ENCODE measurements at regions not wholly inside any gene's neighbourhood (a gene's known extent, or its start where the extent isn't known, plus 50 kb on each side); places are given as distances from the start of the nearest gene placed in this dataset.

- intact Hi-C loops (cut with DNase I, micrococcal nuclease) = no loop called here
- peaks cover 8% of the 10 kb centered on the region for H3K4me1 ChIP-seq (ENCODE audit: insufficient read depth, low read length)
- no peaks in the 10 kb centered on the region for H3K27me3 ChIP-seq (ENCODE audit: control insufficient read depth in 1 of 2, insufficient read depth in 2 of 2, low read length in 2 of 2)
- no peaks in the 10 kb centered on the region for H3K27me3 Mint-ChIP-seq
- no peak overlapping the region for H3K4me3 Mint-ChIP-seq
- peaks cover 14% of the 10 kb centered on the region for H3K4me1 Mint-ChIP-seq (ENCODE audit: low read depth)
- TF ChIP-seq CTCF (IDR thresholded peaks at IDR 0.05) = no peak
- no peak for ATAC-seq (ENCODE audit: poor library complexity)
- H3K27ac ChIP-seq (ENCODE audit: low read depth in 1 of 2, low read length in 2 of 2) = no peak overlapping the region
- no peaks in the 10 kb centered on the region for H3K9me3 Mint-ChIP-seq
- no peaks in the 10 kb centered on the region for H3K36me3 ChIP-seq (ENCODE audit: insufficient read depth, low read length)
- CTCF ChIA-PET = no interaction called here
- POLR2A ChIA-PET = no interaction called here
- H3K27ac Mint-ChIP-seq = no peak overlapping the region
- no peak overlapping the region for H3K4me3 ChIP-seq (ENCODE audit: low read length)
- no peaks in the 10 kb centered on the region for H3K9me3 ChIP-seq (ENCODE audit: control insufficient read depth in 1 of 2, insufficient read depth in 1 of 2, low read length in 2 of 2)
- H3K36me3 Mint-ChIP-seq (ENCODE audit: low read depth) = no peaks in the 10 kb centered on the region
- no peak for DNase-seq
Observed at GRCh38 chr10:88149906-88150305, 286.5 kb downstream of the PTEN start.

- CTCF ChIA-PET = no interaction called here
- no peak overlapping the region for H3K4me3 Mint-ChIP-seq
- H3K4me1 Mint-ChIP-seq (ENCODE audit: low read depth) = peaks cover 14% of the 10 kb centered on the region
- DNase-seq = peak in 2 of 14 experiments; percentile 22 to 33
- H3K27me3 ChIP-seq (ENCODE audit: control insufficient read depth in 1 of 2, insufficient read depth in 2 of 2, low read length in 2 of 2) = no peaks in the 10 kb centered on the region
- peaks cover 8% of the 10 kb centered on the region for H3K4me1 ChIP-seq (ENCODE audit: insufficient read depth, low read length)
- intact Hi-C loops (cut with DNase I, micrococcal nuclease) = no loop called here
- H3K4me3 ChIP-seq (ENCODE audit: low read length) = no peak overlapping the region
- POLR2A ChIA-PET = no interaction called here
- no peak overlapping the region for H3K27ac ChIP-seq (ENCODE audit: low read depth in 1 of 2, low read length in 2 of 2)
- TF ChIP-seq CTCF (IDR thresholded peaks at IDR 0.05) = no peak
- no peaks in the 10 kb centered on the region for H3K36me3 ChIP-seq (ENCODE audit: insufficient read depth, low read length)
- H3K27ac Mint-ChIP-seq = no peak overlapping the region
- ATAC-seq (ENCODE audit: poor library complexity) = no peak
- no peaks in the 10 kb centered on the region for H3K27me3 Mint-ChIP-seq
- H3K36me3 Mint-ChIP-seq (ENCODE audit: low read depth) = no peaks in the 10 kb centered on the region
- no peaks in the 10 kb centered on the region for H3K9me3 Mint-ChIP-seq
- H3K9me3 ChIP-seq (ENCODE audit: control insufficient read depth in 1 of 2, insufficient read depth in 1 of 2, low read length in 2 of 2) = no peaks in the 10 kb centered on the region
Observed at GRCh38 chr10:88150339-88150738, 286.9 kb downstream of the PTEN start.

DNA sequence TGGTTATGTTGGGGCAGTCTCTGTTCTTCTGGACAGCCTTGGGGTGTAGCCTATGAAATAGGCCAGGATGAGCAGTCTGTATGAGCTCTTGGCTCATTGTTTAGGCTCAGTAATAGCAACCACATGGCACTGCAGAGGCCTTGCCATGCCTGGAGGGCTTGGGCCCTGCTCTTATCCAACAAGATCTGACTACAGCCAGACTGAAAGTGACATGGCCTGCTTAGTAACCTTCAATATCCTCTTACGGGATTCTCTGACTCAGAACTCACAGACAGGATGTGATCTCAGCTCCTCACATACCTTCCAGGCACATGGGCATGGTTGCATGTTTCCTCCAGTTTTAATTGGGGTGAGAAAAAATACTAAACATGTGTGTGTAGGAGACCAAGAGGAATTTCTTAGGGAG is 289.3 kb downstream of the PTEN start:
- H3K27ac ChIP-seq (ENCODE audit: low read depth in 1 of 2, low read length in 2 of 2) = no peak overlapping the region
- peaks cover 14% of the 10 kb centered on the region for H3K4me1 Mint-ChIP-seq (ENCODE audit: low read depth)
- H3K9me3 ChIP-seq (ENCODE audit: control insufficient read depth in 1 of 2, insufficient read depth in 1 of 2, low read length in 2 of 2) = no peaks in the 10 kb centered on the region
- no peaks in the 10 kb centered on the region for H3K9me3 Mint-ChIP-seq
- H3K36me3 ChIP-seq (ENCODE audit: insufficient read depth, low read length) = no peaks in the 10 kb centered on the region
- peak; percentile 85 for ATAC-seq (ENCODE audit: poor library complexity)
- peak in 7 of 14 experiments; percentile 4 to 59 (median 24) for DNase-seq
- H3K4me3 Mint-ChIP-seq = no peak overlapping the region
- H3K4me1 ChIP-seq (ENCODE audit: insufficient read depth, low read length) = peaks cover 8% of the 10 kb centered on the region
- no peaks in the 10 kb centered on the region for H3K27me3 Mint-ChIP-seq
- TF ChIP-seq CTCF (IDR thresholded peaks at IDR 0.05) = no peak
- intact Hi-C loops (cut with DNase I, micrococcal nuclease) = no loop called here
- no peak overlapping the region for H3K27ac Mint-ChIP-seq
- ChIA-PET POLR2A (interaction anchor here (0.5 kb wide), 1 partner anchor 63 kb away, joined by 5 read pairs; no protein-coding TSS in a partner anchor), CTCF (no interaction called here)
- H3K36me3 Mint-ChIP-seq (ENCODE audit: low read depth) = no peaks in the 10 kb centered on the region
- H3K27me3 ChIP-seq (ENCODE audit: control insufficient read depth in 1 of 2, insufficient read depth in 2 of 2, low read length in 2 of 2) = no peaks in the 10 kb centered on the region
- no peak overlapping the region for H3K4me3 ChIP-seq (ENCODE audit: low read length)
